ENCODE measurements at regions not wholly inside any gene's neighbourhood (a gene's known extent, or its start where the extent isn't known, plus 50 kb on each side); places are given as distances from the start of the nearest gene placed in this dataset.

- TF ChIP-seq EZH2 (IDR thresholded peaks at IDR 0.05; ENCODE audit: insufficient read depth, low read length) (no peak), CTCF (IDR thresholded peaks at IDR 0.05; ENCODE audit: insufficient read depth, low read depth, low read length) (no peak)
Observed at GRCh38 chr5:77550406-77550805, 58.3 kb upstream of the WDR41 start.

All from astrocyte (in vitro differentiated cells and primary cell).